ENCODE measurements at regions not wholly inside any gene's neighbourhood (a gene's known extent, or its start where the extent isn't known, plus 50 kb on each side); places are given as distances from the start of the nearest gene placed in this dataset.
A peak's percentile ranks its signal among the peaks of the same experiment; 100 is the strongest.
"Not testable (repeated sequence)": the region's sequence is repeated elsewhere in the genome, so short reads cannot be mapped to it uniquely, and the experiment has no call there.

- no peak for DNase-seq
Measured at GRCh38 chr2:7094231-7094741, 177.1 kb downstream of the RNF144A start.

- DNase-seq = no peak
Measured at GRCh38 chr2:7096726-7097352, 179.6 kb downstream of the RNF144A start.

GRCh38 chr2:7097353-7097895 lies 180.2 kb downstream of the RNF144A start:
- peak; percentile 76 for DNase-seq

GRCh38 chr2:7098816-7099215 lies 181.6 kb downstream of the RNF144A start:
- no peak for DNase-seq

- not testable (repeated sequence) for DNase-seq
Measured at GRCh38 chr2:7099687-7100086, 182.5 kb downstream of the RNF144A start.

GRCh38 chr2:7102826-7103225 lies 185.6 kb downstream of the RNF144A start:
- no peak for DNase-seq

GRCh38 chr2:7108792-7109532 lies 191.8 kb downstream of the RNF144A start:
- no peak for DNase-seq

GRCh38 chr2:7109533-7109885 lies 192.3 kb downstream of the RNF144A start:
- no peak for DNase-seq

- DNase-seq = no peak
Measured at GRCh38 chr2:7111626-7112025, 194.4 kb downstream of the RNF144A start.

GRCh38 chr2:7115364-7115763 lies 198.2 kb downstream of the RNF144A start:
- no peak for DNase-seq

- no peak for DNase-seq
Measured at GRCh38 chr2:7115906-7116305, 198.7 kb downstream of the RNF144A start.

GRCh38 chr2:7116511-7116910 lies 199.3 kb downstream of the RNF144A start:
- no peak for DNase-seq

- no peak for DNase-seq
Measured at GRCh38 chr2:7117076-7117475, 199.9 kb downstream of the RNF144A start.

- no peak for DNase-seq
Measured at GRCh38 chr2:7118606-7119131, 201.5 kb downstream of the RNF144A start.

- no peak for DNase-seq
Measured at GRCh38 chr2:7119132-7119835, 202.1 kb downstream of the RNF144A start.

- no peak for DNase-seq
Measured at GRCh38 chr2:7121851-7122250, 204.6 kb downstream of the RNF144A start.

- DNase-seq = no peak
Measured at GRCh38 chr2:7127156-7127555, 209.9 kb downstream of the RNF144A start.

GRCh38 chr2:7127687-7128086 lies 210.5 kb downstream of the RNF144A start:
- no peak for DNase-seq

- no peak for DNase-seq
Measured at GRCh38 chr2:7131261-7131660, 214.0 kb downstream of the RNF144A start.

- no peak for DNase-seq
Measured at GRCh38 chr2:7132753-7133152, 215.5 kb downstream of the RNF144A start.

GRCh38 chr2:7133521-7133920 lies 216.3 kb downstream of the RNF144A start:
- no peak for DNase-seq

- DNase-seq = no peak
Measured at GRCh38 chr2:7140306-7140705, 223.1 kb downstream of the RNF144A start.

GRCh38 chr2:7145707-7146106 lies 228.5 kb downstream of the RNF144A start:
- no peak for DNase-seq
